ENCODE measurements at regions not wholly inside any gene's neighbourhood (a gene's known extent, or its start where the extent isn't known, plus 50 kb on each side); places are given as distances from the start of the nearest gene placed in this dataset.

DNA sequence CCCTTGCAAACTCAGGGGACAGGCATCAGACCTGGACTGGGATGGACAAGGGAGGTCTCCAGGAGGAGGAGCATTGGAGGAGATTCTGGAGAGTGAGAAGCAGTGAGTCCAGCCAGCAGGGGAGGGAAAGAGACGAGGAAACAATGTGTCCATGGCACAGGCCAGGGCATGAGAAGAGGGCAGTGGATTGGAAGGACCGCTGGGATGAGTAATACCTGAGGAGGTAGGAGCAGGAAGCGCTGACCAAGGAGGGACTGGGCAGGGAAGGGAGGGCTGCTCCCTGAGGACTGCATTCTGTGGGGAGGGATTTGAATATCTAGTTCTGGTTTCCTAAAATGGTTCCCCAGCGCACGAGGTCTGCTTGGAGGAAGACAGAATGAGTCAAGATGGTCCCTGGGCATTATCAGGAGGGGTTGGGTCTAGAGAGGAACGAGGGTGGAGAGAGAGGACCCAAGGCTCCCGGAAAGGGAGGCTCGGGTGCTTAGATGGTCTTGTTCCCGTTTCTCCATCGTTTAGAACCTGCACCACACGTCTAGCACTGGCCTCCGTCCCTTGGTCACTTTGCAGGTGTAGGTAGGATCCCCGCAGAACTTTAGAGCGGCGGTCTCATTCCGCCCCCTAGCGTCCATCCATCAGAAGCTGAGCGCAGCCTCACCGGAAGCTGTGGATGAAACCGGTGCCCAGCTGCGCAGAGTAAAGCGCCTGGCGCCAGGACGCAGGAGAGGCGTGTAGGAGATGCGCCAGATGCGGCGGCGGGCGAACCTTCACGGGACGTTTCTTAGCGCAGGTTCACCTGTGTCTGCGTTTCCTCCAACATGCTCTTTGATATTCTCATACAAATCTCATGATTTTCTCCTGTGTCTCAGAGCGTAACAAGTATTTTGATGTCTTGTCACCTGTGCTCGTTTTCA lies 190.7 kb upstream of the NDN start (continued):
- TF ChIP-seq RFX5 (IDR thresholded peaks at IDR 0.05) (no peak), ZFP36 (IDR thresholded peaks at IDR 0.05; ENCODE audit: borderline replicate concordance, partially characterized antibody) (no peak), TFCP2L1 (CRISPR knock-in tag; IDR thresholded peaks at IDR 0.05) (no peak), ZC3H11A (IDR thresholded peaks at IDR 0.05) (no peak), HOXB5 (CRISPR knock-in tag; IDR thresholded peaks at IDR 0.05) (no peak), ZSCAN20 (CRISPR knock-in tag; IDR thresholded peaks at IDR 0.05) (no peak), SMC3 (IDR thresholded peaks at IDR 0.05) (peak; percentile 61), CHD2 (IDR thresholded peaks at IDR 0.05; ENCODE audit: low read length, partially characterized antibody) (no peak)
- TF ChIP-seq, protein P1, sequence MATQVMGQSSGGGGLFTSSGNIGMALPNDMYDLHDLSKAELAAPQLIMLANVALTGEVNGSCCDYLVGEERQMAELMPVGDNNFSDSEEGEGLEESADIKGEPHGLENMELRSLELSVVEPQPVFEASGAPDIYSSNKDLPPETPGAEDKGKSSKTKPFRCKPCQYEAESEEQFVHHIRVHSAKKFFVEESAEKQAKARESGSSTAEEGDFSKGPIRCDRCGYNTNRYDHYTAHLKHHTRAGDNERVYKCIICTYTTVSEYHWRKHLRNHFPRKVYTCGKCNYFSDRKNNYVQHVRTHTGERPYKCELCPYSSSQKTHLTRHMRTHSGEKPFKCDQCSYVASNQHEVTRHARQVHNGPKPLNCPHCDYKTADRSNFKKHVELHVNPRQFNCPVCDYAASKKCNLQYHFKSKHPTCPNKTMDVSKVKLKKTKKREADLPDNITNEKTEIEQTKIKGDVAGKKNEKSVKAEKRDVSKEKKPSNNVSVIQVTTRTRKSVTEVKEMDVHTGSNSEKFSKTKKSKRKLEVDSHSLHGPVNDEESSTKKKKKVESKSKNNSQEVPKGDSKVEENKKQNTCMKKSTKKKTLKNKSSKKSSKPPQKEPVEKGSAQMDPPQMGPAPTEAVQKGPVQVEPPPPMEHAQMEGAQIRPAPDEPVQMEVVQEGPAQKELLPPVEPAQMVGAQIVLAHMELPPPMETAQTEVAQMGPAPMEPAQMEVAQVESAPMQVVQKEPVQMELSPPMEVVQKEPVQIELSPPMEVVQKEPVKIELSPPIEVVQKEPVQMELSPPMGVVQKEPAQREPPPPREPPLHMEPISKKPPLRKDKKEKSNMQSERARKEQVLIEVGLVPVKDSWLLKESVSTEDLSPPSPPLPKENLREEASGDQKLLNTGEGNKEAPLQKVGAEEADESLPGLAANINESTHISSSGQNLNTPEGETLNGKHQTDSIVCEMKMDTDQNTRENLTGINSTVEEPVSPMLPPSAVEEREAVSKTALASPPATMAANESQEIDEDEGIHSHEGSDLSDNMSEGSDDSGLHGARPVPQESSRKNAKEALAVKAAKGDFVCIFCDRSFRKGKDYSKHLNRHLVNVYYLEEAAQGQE (IDR thresholded peaks at IDR 0.05): no peak
- TF ChIP-seq, protein P2, sequence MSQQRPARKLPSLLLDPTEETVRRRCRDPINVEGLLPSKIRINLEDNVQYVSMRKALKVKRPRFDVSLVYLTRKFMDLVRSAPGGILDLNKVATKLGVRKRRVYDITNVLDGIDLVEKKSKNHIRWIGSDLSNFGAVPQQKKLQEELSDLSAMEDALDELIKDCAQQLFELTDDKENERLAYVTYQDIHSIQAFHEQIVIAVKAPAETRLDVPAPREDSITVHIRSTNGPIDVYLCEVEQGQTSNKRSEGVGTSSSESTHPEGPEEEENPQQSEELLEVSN (IDR thresholded peaks at IDR 0.05; ENCODE audit: borderline replicate concordance, low read depth): no peak

DNA sequence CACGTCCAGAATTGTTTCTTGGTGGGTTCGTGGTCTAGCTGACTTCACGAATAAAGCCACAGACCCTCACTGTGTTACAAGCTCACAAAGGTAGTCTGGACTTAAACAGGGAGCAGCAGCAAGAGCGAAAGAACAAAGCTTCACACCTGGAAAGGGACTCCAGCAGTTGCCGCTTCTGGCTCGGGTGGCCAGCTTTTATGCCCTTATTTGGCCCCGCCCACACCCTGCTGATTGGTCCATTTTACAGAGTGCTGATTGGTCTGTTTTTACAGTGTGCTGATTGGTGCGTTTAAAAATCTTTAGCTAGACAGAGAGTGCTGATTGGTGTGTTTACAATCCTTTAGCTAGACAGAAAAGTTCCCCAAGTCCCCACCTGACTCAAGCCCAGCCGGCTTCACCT lies 194.2 kb upstream of the NDN start:
- H3K4me3 ChIP-seq: no peak overlapping the region
- no peak for FAIRE-seq
- DNase-seq (ENCODE audit: low read depth in 1 of 2, low spot score in 1 of 2): no peak
- POLR2A ChIA-PET: no interaction called here
- no peak for ATAC-seq
- CTCF ChIA-PET: interaction anchor here (0.5 kb wide), 1 partner anchor 488 kb away, joined by 4 read pairs; no protein-coding TSS in a partner anchor
- H3K4me2 ChIP-seq: no peak overlapping the region
- 28% methylated on average over 9 of the region's 9 CpGs for WGBS (ENCODE audit: missing lambda C conversion rate)
- TF ChIP-seq, protein P2 (IDR thresholded peaks at IDR 0.05; ENCODE audit: borderline replicate concordance, low read depth): no peak
- TF ChIP-seq EP300 (IDR thresholded peaks at IDR 0.05) (no peak), TP53 (CRISPR knock-in tag; IDR thresholded peaks at IDR 0.05) (no peak), FOSB (CRISPR knock-in tag; IDR thresholded peaks at IDR 0.05) (no peak), RNF2 (IDR thresholded peaks at IDR 0.05; ENCODE audit: borderline replicate concordance, low read depth) (no peak), MAZ (IDR thresholded peaks at IDR 0.05; ENCODE audit: borderline replicate concordance, low read depth, low read length) (no peak), GATA3 (IDR thresholded peaks at IDR 0.05; ENCODE audit: borderline replicate concordance) (no peak), NPAS2 (CRISPR knock-in tag; IDR thresholded peaks at IDR 0.05; ENCODE audit: borderline replicate concordance) (no peak), TFCP2L1 (CRISPR knock-in tag; IDR thresholded peaks at IDR 0.05) (no peak), JUN (IDR thresholded peaks at IDR 0.05) (no peak), BHLHE40 (IDR thresholded peaks at IDR 0.05; ENCODE audit: low read depth, low read length) (no peak), ZFP36 (IDR thresholded peaks at IDR 0.05; ENCODE audit: borderline replicate concordance, partially characterized antibody) (no peak), ZC3H11A (IDR thresholded peaks at IDR 0.05) (no peak), KDM5A (IDR thresholded peaks at IDR 0.05) (no peak), POLR2AphosphoS2 (conservative IDR thresholded peaks at IDR 0.05; ENCODE audit: low read length) (no peak), JUNB (IDR thresholded peaks at IDR 0.05) (no peak)
- TF ChIP-seq, protein P3, sequence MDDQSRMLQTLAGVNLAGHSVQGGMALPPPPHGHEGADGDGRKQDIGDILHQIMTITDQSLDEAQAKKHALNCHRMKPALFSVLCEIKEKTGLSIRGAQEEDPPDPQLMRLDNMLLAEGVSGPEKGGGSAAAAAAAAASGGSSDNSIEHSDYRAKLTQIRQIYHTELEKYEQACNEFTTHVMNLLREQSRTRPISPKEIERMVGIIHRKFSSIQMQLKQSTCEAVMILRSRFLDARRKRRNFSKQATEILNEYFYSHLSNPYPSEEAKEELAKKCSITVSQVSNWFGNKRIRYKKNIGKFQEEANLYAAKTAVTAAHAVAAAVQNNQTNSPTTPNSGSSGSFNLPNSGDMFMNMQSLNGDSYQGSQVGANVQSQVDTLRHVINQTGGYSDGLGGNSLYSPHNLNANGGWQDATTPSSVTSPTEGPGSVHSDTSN (IDR thresholded peaks at IDR 0.05): no peak
- H3K27ac ChIP-seq: no peak overlapping the region
- no peaks in the 10 kb centered on the region for H3K4me1 ChIP-seq
- no peaks in the 10 kb centered on the region for H3K9me3 ChIP-seq
